NCI-H1417 (cell line): ENCODE measurements at regions not wholly inside any gene's neighbourhood (a gene's known extent, or its start where the extent isn't known, plus 50 kb on each side); places are given as distances from the start of the nearest gene placed in this dataset.
"Not testable (repeated sequence)": the region's sequence is repeated elsewhere in the genome, so short reads cannot be mapped to it uniquely, and the experiment has no call there.

Source experiments
- DNase-seq, 3 experiments: peaks; one replicate each; lab custom pipeline; 2025; lab: John Stamatoyannopoulos, UW

- DNase-seq = no peak
These were observed 98.5 kb upstream of the MBIP start for GRCh38 chr14:36418937-36419336.

DNA sequence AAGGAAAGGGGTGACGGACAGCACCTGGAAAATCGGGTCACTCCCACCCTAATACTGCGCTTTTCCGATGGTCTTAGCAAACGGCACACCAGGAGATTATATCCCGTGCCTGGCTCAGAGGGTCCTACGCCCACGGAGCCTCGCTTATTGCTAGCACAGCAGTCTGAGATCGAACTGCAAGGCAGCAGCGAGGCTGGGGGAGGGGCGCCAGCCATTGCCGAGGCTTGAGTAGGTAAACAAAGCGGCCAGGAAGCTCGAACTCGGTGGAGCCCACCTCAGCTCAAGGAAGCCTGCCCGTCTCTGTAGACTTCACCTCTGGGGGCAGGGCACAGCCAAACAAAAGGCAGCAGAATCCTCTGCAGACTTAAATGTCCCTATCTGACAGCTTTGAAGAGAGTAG, 91.5 kb upstream of the MBIP start:
- DNase-seq = not testable (repeated sequence)

- DNase-seq = no peak
These were observed 88.0 kb upstream of the MBIP start for GRCh38 chr14:36408388-36408787.

GRCh38 chr14:36405589-36406274, 85.3 kb upstream of the MBIP start:
- DNase-seq = no peak

GRCh38 chr14:36402867-36403266, 82.4 kb upstream of the MBIP start:
- no peak for DNase-seq

DNA sequence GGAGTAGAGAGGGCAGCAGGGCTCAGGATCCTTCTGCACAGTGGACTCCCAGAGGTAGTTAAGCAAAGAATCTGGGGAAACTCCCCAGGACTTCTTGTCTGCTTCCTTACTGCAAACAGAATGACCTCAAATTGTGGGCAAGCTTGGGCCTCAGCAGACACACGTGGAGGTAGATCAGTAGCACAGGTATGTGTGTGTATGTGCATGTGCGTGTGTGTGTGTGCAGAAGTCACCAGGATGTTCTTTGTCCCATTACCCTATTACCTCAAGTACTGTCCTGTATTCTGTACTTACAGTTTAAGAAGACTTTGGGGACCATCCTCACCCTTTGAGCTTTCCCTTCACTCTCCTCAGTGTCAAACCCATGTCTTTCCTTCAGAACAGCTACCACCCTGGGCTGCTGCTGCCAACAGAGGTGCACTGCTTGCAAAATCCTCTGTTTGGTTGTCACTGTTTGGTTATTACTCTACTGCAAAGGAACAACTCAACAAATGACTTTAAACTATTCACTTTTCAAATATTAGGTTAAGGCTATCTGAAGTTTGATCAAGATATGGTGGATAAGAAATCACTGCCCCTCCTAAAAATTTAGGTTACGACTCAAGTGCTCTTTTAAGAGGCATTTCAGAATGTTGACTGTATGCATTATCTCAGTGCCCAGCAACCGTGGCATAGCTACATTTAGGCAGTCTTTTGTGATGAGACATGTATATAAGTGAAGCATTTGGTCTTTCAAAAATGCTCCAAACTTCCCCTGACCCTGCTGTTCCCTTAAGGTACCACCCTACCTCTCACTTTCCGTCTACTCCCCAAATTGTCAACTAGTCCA, 78.2 kb upstream of the MBIP start:
- no peak for DNase-seq

GRCh38 chr14:36397357-36397756, 76.9 kb upstream of the MBIP start:
- no peak for DNase-seq

- DNase-seq = no peak
These were observed 76.4 kb upstream of the MBIP start for GRCh38 chr14:36396798-36397197.

- DNase-seq = peak in 1 of 3 experiments; percentile 79
These were observed 74.2 kb upstream of the MBIP start for GRCh38 chr14:36394593-36394992.

GRCh38 chr14:36390718-36391117, 70.3 kb upstream of the MBIP start:
- no peak for DNase-seq

DNA sequence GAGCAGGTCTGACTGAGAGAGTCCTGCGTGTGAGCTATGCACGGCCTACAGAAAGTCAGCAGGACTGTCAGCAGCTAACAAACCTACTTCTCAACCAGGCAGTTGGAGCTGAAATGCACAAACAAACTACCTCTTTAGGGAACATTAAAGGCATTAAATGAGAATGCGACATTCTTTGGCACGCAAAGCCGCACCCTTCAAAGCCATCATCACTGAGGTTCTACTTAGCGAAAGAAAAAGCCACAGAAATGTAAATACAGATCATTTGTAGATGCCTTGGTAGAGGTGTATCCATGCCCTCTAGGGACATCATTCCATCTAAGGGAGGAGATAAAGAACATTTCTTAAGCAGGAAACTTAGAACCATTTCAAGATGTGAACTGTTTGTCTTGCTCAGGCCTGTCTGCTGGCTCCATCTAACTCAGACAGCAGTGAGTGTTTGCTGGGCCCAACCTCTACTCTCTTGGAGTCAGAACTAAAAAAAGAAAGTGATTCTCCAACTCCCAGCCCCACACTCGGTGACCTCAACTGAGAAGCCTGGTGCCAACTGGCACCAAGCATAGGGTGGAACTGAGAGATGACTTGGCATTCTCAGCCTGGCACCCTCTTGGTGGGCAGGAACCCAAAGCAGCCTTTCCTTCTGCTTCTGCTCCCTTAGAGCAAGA, 63.5 kb upstream of the MBIP start:
- DNase-seq = peak in 1 of 3 experiments; percentile 96

GRCh38 chr14:36373982-36374673, 53.7 kb upstream of the MBIP start:
- peak; percentile 66 to 98 (median 89) for DNase-seq
